ENCODE measurements at regions not wholly inside any gene's neighbourhood (a gene's known extent, or its start where the extent isn't known, plus 50 kb on each side); places are given as distances from the start of the nearest gene placed in this dataset.
"Not testable (repeated sequence)": the region's sequence is repeated elsewhere in the genome, so short reads cannot be mapped to it uniquely, and the experiment has no call there.

- no peak for TF ChIP-seq SUZ12 (IDR thresholded peaks at IDR 0.05; ENCODE audit: extremely low read depth, insufficient read depth, insufficient read length)
- no peak for TF ChIP-seq YY1 (IDR thresholded peaks at IDR 0.05; ENCODE audit: insufficient read depth, insufficient read length)
- TF ChIP-seq ZNF274 (IDR thresholded peaks at IDR 0.05; ENCODE audit: low read depth, low read length), result no peak
- H3K27me3 ChIP-seq (ENCODE audit: insufficient read depth, insufficient read length), result no peaks in the 10 kb centered on the region
These were observed 440.4 kb downstream of the RPS6KC1 start for GRCh38 chr1:213491468-213491867.

GRCh38 chr1:213492161-213493041 is 441.4 kb downstream of the RPS6KC1 start:
- no peak overlapping the region for H3K9ac ChIP-seq (ENCODE audit: insufficient read length, low read depth)
- H3K4me1 ChIP-seq (ENCODE audit: insufficient read depth, insufficient read length), result no peaks in the 10 kb centered on the region
- H3K9me3 ChIP-seq (ENCODE audit: insufficient read depth, low read length), result no peaks in the 10 kb centered on the region
- no peaks in the 10 kb centered on the region for H3K36me3 ChIP-seq (ENCODE audit: insufficient read depth, insufficient read length, low read length)
- no peak for DNase-seq (ENCODE audit: low read depth, low spot score)
- TF ChIP-seq ZNF274 (IDR thresholded peaks at IDR 0.05; ENCODE audit: low read depth, low read length), result no peak
- no peak overlapping the region for H3K4me3 ChIP-seq (ENCODE audit: insufficient read length, low read depth)
- H3K27me3 ChIP-seq (ENCODE audit: insufficient read depth, insufficient read length), result no peaks in the 10 kb centered on the region

More at GRCh38 chr1:213491468-213491867, 440.4 kb downstream of the RPS6KC1 start:
- no peaks in the 10 kb centered on the region for H3K36me3 ChIP-seq (ENCODE audit: insufficient read depth, insufficient read length, low read length)
- H3K4me1 ChIP-seq (ENCODE audit: insufficient read depth, insufficient read length), result no peaks in the 10 kb centered on the region
- no peak for DNase-seq (ENCODE audit: low read depth, low spot score)
- no peak overlapping the region for H3K9ac ChIP-seq (ENCODE audit: insufficient read length, low read depth)
- H3K4me3 ChIP-seq (ENCODE audit: insufficient read length, low read depth), result no peak overlapping the region
- no peaks in the 10 kb centered on the region for H3K9me3 ChIP-seq (ENCODE audit: insufficient read depth, low read length)

- no peak for DNase-seq (ENCODE audit: low read depth, low spot score)
These were observed 448.4 kb downstream of the RPS6KC1 start for GRCh38 chr1:213499444-213499843.

GRCh38 chr1:213507472-213508223 is 456.6 kb downstream of the RPS6KC1 start:
- Histone ChIP-seq H3K4me1 (ENCODE audit: insufficient read depth, insufficient read length) (no peaks in the 10 kb centered on the region), H3K9me3 (ENCODE audit: insufficient read depth, low read length) (no peaks in the 10 kb centered on the region), H3K36me3 (ENCODE audit: insufficient read depth, insufficient read length, low read length) (no peaks in the 10 kb centered on the region), H3K27me3 (ENCODE audit: insufficient read depth, insufficient read length) (peaks cover 11% of the 10 kb centered on the region), H3K4me3 (ENCODE audit: insufficient read length, low read depth) (no peak overlapping the region), H3K9ac (ENCODE audit: insufficient read length, low read depth) (no peak overlapping the region)
- TF ChIP-seq YY1 (IDR thresholded peaks at IDR 0.05; ENCODE audit: insufficient read depth, insufficient read length) (no peak), ZNF274 (IDR thresholded peaks at IDR 0.05; ENCODE audit: low read depth, low read length) (no peak), SUZ12 (IDR thresholded peaks at IDR 0.05; ENCODE audit: extremely low read depth, insufficient read depth, insufficient read length) (no peak)
- peak; percentile 48 for DNase-seq (ENCODE audit: low read depth, low spot score)

More at GRCh38 chr1:213499444-213499843, 448.4 kb downstream of the RPS6KC1 start:
- H3K9ac ChIP-seq (ENCODE audit: insufficient read length, low read depth), result no peak overlapping the region
- H3K36me3 ChIP-seq (ENCODE audit: insufficient read depth, insufficient read length, low read length), result no peaks in the 10 kb centered on the region
- H3K4me3 ChIP-seq (ENCODE audit: insufficient read length, low read depth), result no peak overlapping the region
- no peaks in the 10 kb centered on the region for H3K4me1 ChIP-seq (ENCODE audit: insufficient read depth, insufficient read length)
- TF ChIP-seq SUZ12 (IDR thresholded peaks at IDR 0.05; ENCODE audit: extremely low read depth, insufficient read depth, insufficient read length) (no peak), YY1 (IDR thresholded peaks at IDR 0.05; ENCODE audit: insufficient read depth, insufficient read length) (no peak)
- no peaks in the 10 kb centered on the region for H3K9me3 ChIP-seq (ENCODE audit: insufficient read depth, low read length)
- H3K27me3 ChIP-seq (ENCODE audit: insufficient read depth, insufficient read length), result no peaks in the 10 kb centered on the region

- Histone ChIP-seq H3K4me1 (ENCODE audit: insufficient read depth, insufficient read length) (no peaks in the 10 kb centered on the region), H3K36me3 (ENCODE audit: insufficient read depth, insufficient read length, low read length) (no peaks in the 10 kb centered on the region), H3K4me3 (ENCODE audit: insufficient read length, low read depth) (no peak overlapping the region), H3K9ac (ENCODE audit: insufficient read length, low read depth) (no peak overlapping the region), H3K27me3 (ENCODE audit: insufficient read depth, insufficient read length) (peaks cover 11% of the 10 kb centered on the region), H3K9me3 (ENCODE audit: insufficient read depth, low read length) (no peaks in the 10 kb centered on the region)
- TF ChIP-seq SUZ12 (IDR thresholded peaks at IDR 0.05; ENCODE audit: extremely low read depth, insufficient read depth, insufficient read length), result no peak
- TF ChIP-seq ZNF274 (IDR thresholded peaks at IDR 0.05; ENCODE audit: low read depth, low read length), result no peak
- TF ChIP-seq YY1 (IDR thresholded peaks at IDR 0.05; ENCODE audit: insufficient read depth, insufficient read length), result no peak
- no peak for DNase-seq (ENCODE audit: low read depth, low spot score)
These were observed 460.1 kb downstream of the RPS6KC1 start for GRCh38 chr1:213511173-213511572.

GRCh38 chr1:213512316-213512715 is 461.3 kb downstream of the RPS6KC1 start:
- Histone ChIP-seq H3K9me3 (ENCODE audit: insufficient read depth, low read length) (no peaks in the 10 kb centered on the region), H3K9ac (ENCODE audit: insufficient read length, low read depth) (no peak overlapping the region), H3K4me1 (ENCODE audit: insufficient read depth, insufficient read length) (no peaks in the 10 kb centered on the region), H3K36me3 (ENCODE audit: insufficient read depth, insufficient read length, low read length) (no peaks in the 10 kb centered on the region), H3K27me3 (ENCODE audit: insufficient read depth, insufficient read length) (peaks cover 11% of the 10 kb centered on the region), H3K4me3 (ENCODE audit: insufficient read length, low read depth) (no peak overlapping the region)
- no peak for TF ChIP-seq YY1 (IDR thresholded peaks at IDR 0.05; ENCODE audit: insufficient read depth, insufficient read length)
- no peak for TF ChIP-seq ZNF274 (IDR thresholded peaks at IDR 0.05; ENCODE audit: low read depth, low read length)
- TF ChIP-seq SUZ12 (IDR thresholded peaks at IDR 0.05; ENCODE audit: extremely low read depth, insufficient read depth, insufficient read length), result no peak
- no peak for DNase-seq (ENCODE audit: low read depth, low spot score)

GRCh38 chr1:213513006-213513405 is 462.0 kb downstream of the RPS6KC1 start:
- H3K4me1 ChIP-seq (ENCODE audit: insufficient read depth, insufficient read length), result no peaks in the 10 kb centered on the region
- peaks cover 11% of the 10 kb centered on the region for H3K27me3 ChIP-seq (ENCODE audit: insufficient read depth, insufficient read length)
- no peaks in the 10 kb centered on the region for H3K9me3 ChIP-seq (ENCODE audit: insufficient read depth, low read length)
- no peaks in the 10 kb centered on the region for H3K36me3 ChIP-seq (ENCODE audit: insufficient read depth, insufficient read length, low read length)
- H3K4me3 ChIP-seq (ENCODE audit: insufficient read length, low read depth), result no peak overlapping the region
- DNase-seq (ENCODE audit: low read depth, low spot score), result no peak
- TF ChIP-seq YY1 (IDR thresholded peaks at IDR 0.05; ENCODE audit: insufficient read depth, insufficient read length) (no peak), ZNF274 (IDR thresholded peaks at IDR 0.05; ENCODE audit: low read depth, low read length) (no peak), SUZ12 (IDR thresholded peaks at IDR 0.05; ENCODE audit: extremely low read depth, insufficient read depth, insufficient read length) (no peak)
- H3K9ac ChIP-seq (ENCODE audit: insufficient read length, low read depth), result no peak overlapping the region

GRCh38 chr1:213514408-213515179 is 463.6 kb downstream of the RPS6KC1 start:
- not testable (repeated sequence) for H3K4me3 ChIP-seq (ENCODE audit: insufficient read length, low read depth); H3K9ac ChIP-seq (ENCODE audit: insufficient read length, low read depth); H3K36me3 ChIP-seq (ENCODE audit: insufficient read depth, insufficient read length, low read length); H3K27me3 ChIP-seq (ENCODE audit: insufficient read depth, insufficient read length); H3K9me3 ChIP-seq (ENCODE audit: insufficient read depth, low read length); DNase-seq (ENCODE audit: low read depth, low spot score); H3K4me1 ChIP-seq (ENCODE audit: insufficient read depth, insufficient read length)
